GM21515 (cell line): ENCODE measurements at regions not wholly inside any gene's neighbourhood (a gene's known extent, or its start where the extent isn't known, plus 50 kb on each side); places are given as distances from the start of the nearest gene placed in this dataset.

ENCODE experiments used
- ATAC-seq: cut with Tn5 transposase; IDR thresholded peaks from one replicate; pipeline ENCODE4 v1.9.1; 2021; ENCODE audit not compliant: unreplicated experiment

DNA sequence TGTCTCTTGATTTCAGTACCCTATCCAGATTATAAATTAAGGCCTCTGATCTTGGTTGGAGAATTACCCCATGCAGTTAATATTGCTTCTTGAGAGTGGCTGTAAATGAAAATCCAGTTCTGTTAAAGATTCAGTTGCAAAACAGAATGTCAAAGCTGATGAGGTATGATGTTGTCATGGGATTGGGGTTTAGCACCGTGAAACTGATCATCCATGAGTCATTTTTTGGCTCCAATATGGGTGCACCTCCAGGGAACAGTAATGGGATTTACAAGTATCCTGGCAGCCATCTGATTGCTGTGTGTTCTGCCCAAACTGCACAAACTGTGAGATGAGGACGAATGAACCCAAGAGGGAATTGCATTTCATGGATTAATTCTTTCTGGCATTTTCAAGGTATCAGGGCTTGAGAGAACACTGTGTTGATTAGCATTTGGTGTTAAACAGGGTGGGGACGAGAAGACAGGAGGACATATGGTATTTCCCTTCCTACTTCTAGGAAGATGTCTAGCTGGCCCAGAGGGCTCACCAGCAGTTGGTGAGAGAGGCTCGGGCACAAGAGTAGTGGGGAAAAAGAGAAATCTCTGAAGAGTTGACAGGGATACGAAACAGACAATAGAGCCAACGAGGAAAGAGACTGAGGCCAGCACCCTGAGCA lies 214.7 kb downstream of the GAS1 start:
- no peak for ATAC-seq

DNA sequence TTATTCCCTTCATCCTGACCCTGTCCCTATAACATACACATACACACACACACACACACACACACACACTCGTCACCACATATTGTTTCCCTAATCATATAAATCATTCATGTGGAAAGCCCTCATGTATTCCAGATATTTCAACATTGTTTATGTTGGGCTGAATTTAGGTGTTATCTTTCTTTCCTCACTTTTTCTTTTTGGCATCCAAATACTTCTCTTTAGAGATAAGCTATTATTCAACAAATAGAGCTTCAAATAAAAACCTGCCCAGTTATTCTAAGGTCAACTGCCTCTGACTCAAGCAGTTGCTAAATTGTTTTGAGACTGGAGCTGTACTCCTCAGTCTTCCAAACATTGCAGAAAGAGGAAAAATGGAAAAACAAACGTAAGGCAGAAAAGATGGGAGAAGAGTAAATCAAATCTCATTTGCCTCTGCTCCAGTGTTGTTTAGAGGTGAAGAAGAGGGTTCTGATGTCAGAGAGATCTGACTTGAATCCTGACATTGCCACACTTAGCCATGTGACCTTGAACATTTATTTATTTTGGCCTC lies 215.7 kb downstream of the GAS1 start:
- no peak for ATAC-seq

DNA sequence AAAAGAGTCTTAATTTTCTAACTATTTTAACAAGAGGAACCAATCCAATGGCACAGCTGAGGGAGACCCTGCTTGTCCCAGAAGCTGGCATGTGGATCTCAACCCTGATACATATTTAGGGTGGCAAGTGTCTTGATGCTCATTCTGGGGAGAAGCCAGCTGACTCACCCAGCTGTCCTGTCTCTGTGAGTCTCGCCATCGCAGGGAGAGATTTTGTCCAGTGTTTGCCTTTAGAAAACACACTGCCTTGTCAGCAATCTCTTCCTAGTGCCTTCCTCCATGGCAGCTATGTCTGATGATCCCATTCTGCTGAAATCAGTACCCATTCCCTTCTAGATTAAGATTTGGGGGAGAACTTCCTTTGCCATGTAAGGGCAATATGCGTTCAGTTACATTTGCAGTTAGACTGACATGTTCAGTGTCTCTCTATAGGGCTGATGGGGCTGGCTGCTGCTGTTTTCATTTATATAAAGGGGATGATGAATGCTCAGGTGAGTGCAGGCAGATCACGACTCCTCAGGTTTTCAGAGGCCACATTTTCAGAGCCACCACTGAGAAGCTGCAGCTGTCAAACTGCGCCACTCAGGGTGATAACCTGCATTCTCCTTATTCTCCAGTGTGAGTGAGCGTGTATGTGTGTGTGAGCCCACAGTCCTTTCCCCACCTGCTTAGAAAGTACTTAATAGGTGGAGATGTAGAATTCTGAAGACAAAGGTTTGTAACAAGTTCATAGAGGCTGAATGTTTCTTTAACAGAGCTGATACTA lies 217.0 kb downstream of the GAS1 start:
- ATAC-seq, result no peak

DNA sequence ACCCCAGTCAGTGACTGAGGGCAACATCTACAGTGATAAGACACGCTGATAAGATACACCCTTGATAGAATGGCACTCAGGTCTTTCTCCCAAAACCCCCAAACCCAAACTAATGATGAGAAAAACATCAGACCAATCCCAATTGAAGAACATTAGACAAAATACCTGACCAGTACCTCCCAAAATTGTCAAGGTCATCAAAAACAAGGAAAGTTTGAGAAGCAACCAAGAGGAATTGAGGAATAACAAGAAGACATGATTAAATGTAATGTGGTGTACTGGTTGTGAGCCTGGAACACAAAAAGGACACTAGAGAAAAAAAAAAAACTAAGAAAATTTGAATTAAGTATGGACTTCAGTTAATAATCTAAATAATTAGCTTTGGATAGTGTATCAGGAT lies 222.8 kb downstream of the GAS1 start:
- no peak for ATAC-seq

DNA sequence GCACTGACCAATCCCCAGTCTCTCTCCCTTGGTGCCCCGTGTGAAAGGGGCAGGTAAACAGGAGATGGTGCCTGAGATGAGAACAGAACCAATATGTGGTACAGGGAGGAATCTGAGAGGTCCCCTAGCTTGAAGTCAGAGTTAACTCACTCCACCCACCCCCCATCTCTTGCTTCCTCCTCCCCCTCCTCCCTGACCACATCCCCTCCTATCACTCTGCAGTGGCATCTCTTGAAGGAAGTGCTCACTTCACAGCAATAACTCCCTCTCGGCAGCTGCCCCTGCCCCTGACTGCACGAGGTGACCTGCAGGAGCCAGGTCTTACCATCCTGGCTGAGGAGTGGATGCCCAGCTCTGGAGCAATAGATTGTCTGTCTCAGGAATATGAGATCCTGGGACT lies 224.0 kb downstream of the GAS1 start:
- no peak for ATAC-seq

DNA sequence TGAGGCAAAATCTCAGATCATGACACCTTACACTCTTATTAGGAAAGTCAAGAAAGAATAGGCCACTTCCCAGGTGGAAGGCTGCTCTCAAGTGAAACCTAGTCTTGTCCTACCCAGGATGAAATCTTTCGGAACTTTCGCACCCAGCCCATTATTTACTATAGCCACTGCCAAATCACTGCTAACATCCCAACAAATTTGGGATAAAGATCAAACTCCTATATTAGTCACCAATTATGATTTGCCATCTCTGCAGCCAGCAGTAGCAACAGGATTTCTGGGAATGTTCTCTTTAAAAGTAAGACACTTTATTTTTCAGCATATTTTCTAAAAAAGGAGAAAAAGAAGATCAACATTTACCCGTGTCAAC lies 224.6 kb downstream of the GAS1 start:
- no peak for ATAC-seq

DNA sequence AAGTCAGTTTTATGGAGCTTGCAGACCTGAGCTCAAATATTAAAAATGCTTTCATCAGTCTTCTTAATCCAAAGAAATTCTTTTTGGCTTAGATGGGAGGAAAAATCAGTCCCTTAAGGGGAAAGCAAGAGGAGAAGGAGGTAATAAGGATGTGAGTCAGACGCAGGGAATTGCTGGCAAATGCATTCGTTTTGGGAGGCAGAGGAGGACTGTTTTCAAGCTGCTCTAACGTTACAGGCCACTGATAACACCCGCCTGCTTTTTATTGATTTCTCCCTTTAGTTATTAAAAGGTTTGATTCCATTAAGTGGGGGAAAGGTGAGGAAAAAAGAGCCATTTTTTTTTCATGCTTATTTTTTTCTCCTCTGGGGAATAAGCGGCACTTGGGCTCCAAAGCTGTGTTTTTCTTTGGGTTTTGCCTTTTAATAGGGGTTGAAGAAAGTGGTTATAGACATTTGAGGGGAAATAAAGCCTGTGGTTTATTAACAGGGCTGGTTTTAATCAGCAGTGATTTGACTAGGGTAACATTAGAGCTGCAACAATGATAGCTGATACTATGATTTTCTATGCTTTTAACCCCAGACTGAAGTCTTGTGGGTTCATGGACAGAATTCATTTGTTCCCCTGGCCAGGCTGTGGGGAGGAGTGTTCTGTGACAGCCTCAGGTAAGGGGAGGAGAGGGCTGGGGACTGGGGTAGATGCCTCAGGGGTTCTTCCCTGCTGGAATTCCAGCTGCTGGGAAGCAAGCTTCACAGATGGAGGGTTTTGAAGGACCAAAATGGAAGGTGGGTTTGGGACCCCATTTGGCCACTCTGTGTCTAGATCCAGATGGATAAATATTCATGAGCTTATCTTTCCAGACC lies 225.2 kb downstream of the GAS1 start:
- ATAC-seq, result no peak

DNA sequence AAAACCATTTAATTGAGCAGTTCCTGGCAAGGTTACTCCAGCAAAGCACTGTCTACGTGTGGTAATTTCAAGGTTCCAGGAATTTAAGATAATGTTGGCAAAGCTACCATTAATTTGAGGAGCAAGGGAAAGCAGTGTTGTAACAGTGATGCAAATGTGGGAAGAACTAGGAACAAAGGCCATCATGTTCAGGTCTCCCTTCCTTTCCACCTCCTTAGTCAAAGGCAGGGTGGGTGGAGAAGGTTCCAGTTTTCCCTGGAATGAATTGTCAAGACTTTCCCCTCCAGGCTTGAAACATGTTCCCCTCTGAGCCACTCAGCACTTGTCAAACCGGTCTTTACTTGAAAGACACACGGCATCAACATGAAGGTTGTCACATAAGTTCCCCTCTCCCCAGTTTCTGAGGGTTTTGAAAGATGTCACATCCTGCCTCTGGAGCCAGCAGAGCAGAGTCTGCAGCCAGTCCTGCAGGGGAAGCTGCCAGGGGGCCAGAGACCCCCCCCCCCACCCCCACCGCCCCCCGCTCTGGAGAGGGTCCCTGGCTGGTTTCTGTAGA lies 226.0 kb downstream of the GAS1 start:
- ATAC-seq, result no peak

DNA sequence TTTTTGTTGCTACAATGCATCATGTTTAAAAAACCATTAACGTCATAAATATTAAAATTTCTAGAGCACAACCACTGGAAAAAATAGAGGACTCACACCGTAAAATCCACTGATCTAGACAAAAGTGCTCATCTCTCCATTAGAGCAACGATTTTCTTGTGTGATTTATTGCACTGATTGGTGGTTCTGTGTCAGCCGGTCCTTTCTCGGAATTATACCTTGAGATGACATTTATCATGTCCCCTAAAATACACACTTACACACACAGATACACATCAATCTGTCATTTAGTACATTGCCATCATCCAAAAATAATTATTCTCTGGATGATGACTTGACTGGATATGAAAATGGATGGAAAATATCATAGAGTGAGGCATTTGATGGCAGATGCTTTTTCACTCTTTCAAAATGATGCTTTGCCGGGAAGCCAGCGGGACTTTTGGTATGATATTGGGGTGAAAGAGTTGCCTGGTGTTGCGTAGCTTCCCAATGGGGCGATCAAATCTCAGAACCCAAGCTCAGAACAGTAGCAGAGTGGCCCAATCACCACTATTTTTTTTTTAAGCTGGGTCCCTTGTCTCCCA lies 226.6 kb downstream of the GAS1 start:
- no peak for ATAC-seq

DNA sequence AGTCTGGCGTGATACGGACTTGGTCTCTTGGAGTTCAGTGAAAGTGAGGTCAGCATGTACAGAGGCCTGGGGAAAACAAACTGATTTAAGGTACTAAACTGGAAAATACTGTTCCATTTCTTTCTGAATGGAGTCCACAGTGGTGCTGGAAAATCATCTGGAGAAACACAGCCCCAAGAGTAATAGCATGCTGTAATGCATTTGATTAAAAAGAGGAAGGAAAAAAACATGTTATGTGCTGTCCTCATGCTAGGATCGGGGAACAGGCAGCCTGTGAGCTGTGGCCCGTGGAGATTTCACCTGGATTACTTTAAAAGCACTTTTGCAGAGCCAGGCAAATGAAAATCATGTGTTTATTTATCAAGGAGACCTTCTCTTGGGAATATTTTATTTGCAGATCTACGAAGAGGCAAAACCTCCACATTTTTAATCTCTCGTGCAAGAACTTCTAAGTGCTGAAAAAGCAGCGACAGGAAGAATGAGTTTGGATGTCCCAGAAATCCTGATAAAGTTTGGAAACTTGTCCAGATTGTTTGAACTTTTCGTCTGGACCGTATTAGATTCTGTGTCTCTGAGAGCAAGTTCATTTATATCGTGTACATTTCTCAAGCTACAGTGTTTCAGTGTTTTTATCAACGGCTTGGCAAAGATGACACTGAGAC lies 228.8 kb downstream of the GAS1 start:
- no peak for ATAC-seq

DNA sequence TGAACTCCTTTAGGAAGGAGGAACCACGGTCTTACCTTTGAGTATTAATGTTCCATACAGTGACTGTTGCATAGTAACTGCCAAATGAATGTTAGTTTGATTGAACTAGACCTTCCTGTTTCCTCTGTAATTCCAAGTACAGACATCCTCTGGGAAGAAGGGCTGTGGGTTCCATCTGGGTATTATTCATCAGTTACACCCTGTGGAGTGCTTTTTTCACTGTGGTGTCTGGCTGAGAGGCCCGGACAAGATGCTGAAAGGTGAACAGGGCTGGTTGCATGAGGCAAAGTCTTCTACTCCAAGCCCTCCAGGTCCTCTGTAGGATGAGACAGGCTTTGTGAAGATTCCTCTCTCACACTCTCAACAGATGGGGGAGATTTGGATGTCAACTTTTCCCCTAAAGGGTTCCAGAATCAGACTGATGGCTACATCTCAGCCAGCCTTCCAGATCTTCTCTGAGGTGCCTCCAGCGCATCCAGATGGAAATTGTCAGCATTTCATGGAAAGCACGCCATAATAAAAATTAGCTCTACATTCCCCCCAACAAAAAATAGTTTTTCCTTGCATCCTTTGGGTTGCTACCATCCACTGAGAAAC lies 230.9 kb downstream of the GAS1 start:
- no peak for ATAC-seq

DNA sequence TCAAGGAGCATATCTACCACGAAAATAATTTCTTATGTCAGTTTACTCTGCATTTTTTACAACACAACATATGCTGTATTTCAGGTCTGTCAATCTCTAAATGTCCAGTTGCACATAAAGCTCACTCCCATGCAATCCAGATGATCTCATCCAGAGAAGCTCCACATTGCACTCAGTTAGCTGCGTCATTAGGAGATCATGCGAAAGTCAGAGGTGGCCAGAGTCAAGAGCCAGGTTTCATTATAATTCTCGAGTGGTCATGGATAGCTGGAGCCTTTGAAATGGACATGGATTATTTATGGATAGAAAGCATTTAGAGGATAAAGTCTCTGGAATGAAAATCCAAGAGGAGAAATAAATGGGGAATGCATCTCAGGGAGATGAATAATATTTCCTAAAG lies 232.3 kb downstream of the GAS1 start:
- no peak for ATAC-seq

DNA sequence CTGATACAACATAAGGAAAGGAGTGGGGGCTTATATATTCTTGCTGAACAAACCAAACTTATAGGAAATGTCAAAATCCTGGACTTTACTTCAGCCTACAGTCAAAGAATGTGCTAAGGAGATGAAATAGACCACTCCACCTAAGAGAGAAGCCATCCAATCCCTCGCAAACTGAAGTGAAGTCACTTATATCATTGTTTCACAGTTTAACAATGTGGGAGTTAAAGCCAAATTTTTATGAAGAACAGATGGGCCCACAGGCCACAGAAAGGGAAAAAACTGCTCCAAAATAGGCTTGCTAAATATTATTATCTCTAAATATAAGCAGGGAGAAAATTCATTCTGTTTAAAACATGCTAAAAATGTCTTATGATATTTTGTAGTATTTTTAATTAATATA lies 233.3 kb downstream of the GAS1 start:
- no peak for ATAC-seq

DNA sequence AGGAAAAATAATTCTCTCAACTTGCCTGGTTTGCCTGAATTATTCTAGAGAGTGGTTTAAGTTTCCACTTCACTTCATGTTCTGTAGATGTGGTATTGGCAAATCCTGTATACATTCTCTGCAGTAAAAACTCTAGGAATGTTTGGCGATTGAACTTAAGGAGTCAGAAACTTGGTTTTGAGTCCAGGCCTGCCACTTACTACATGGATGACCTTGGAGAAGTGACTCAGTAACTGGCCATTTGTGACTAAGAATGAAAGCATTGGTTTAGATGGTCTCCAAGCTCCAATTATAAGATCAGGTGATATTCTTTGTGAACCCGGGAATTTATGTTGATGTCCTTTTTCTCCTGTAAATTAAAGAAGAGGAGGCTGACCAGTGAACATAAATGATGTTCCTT lies 233.8 kb downstream of the GAS1 start:
- no peak for ATAC-seq

DNA sequence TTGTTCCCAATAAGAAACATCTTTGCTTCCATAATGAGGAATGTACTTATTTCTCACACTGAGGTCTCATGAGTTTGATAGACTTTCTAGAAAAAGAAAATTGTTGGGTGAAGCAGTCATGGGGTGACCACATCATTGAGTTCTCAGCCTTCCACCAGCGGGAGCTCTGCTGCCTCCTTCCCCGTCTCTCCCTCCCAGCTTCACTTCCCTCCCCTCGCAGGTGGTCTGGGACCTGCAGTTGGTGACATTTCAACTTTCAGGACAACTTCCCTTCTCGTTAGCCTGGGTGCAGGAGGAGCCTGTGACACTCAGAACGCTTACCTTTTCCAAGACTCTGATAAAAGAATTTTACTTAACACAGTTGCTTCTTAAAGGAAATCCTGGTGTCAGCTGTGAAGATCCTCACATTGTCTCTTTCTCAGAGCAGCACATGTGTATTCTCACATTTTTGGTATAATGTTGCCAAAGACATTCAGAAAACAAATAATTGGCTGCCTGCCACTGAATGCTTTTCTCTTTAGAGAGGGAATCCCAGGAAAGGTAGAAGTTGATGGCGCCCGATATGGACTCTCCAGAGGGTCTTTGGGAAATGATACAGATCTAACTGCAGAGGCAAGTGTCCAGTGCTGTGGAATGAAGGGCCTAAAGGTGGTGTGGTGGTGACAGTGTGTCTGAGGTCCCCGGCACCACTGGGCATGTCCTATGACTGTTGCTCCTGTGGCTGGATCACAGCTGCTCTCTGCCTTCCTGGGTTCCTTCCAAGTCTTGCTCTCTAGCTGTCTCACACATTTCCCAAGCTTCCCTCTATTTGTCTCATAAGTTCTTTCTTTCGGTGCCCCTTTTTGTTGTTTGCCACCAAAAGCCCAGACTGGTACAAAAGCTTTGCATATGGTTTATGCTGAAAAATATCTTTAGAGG lies 238.1 kb downstream of the GAS1 start:
- ATAC-seq, result no peak

DNA sequence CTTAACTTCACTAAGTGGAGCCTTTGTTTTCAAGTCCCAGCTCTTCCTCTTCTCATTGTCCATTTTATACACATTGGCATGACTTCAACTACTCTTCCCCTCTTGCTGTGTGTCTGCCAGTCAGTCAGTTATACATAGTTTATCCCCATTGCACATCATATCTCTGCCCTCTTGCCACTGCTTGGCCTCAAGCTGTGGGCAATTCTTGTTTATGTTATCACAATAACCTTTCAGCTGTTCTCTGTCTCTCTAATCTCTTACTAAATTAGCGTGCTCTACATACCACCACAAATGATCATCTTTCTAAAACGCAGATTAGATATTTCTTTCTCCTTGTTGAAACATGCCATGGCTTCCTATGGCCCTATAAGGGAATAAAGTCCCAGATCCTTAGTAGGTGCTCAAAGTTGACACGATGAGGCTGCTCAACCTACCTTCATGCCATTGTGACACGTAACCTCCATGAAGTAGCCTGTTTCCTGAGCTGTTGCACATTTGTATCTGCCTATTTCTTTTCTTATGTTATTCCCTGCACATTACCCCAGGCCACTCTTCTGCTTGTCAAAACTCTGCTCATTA lies 239.3 kb downstream of the GAS1 start:
- no peak for ATAC-seq

DNA sequence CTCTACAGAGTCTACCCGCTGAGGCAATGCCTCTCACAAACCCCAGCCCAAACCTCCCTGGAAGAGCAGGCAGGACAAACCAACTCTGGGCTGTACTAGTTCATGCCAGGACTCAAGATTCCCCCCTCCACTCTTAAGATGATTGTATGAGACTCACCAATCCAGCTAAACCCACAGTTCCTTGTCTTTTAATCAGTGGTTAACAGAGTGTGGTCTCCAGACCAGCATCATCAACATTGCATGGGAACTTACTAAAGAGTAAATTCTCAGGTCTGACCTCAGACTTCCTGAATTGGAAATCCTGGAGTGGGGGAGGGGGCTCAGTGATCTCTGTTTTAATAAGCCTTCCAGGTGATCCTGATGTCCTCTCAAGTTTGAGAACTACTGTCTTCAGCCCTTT lies 240.9 kb downstream of the GAS1 start:
- no peak for ATAC-seq

DNA sequence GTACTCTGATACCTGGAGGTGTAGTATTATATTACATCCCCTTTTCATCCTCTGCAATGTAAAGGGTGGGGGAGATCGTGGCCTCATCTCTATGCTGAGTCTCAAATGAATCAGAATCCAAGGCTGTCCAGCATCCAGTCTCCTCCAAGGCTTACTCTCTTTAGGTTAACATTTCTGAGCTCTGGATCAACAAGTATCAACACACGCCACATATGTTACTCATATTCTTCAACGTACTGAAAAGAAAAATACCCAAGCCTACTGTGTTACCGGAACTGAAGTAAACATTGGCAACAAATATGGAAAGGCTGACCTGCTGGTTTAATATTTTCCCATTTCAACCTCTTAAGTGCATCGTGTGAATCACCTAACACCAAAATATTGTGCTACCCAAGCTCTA lies 241.8 kb downstream of the GAS1 start:
- no peak for ATAC-seq

DNA sequence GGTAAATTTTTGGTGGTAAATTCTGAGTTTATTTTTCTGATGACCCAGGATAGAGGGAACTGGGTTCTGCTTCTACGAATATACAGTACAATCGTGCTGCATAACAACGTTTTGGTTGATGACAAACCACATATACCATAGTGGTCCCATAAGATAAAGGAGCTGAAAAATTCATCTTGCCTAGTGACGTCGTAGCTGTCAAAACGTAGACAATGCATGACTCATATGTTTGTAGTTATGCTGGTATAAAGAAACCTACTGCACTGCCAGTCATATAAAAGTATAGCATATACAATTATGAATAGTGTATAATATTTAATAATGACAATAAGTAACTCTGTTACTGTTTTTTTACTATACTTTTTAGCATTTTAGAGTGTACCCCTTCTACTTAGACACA lies 244.0 kb downstream of the GAS1 start:
- no peak for ATAC-seq
